Muscle layer of duodenum (tissue), 2 donors: ENCODE measurements at regions not wholly inside any gene's neighbourhood (a gene's known extent, or its start where the extent isn't known, plus 50 kb on each side); places are given as distances from the start of the nearest gene placed in this dataset.

Source experiments
- H3K27ac ChIP-seq: one replicate; pipeline ENCODE4 v1.7.0; 2013; ENCODE audit warnings: mild to moderate bottlenecking, low read length
- H3K27me3 ChIP-seq: one replicate; pipeline ENCODE4 v1.7.0; 2013; ENCODE audit warnings: low read depth, mild to moderate bottlenecking, control low read depth, low read length
- H3K36me3 ChIP-seq, 2 donors: one replicate each; pipeline ENCODE4 v1.7.0; 2013; ENCODE audit warnings: low read length in 2 of 2, control low read depth in 1 of 2, mild to moderate bottlenecking in 1 of 2; ENCODE audit not compliant: insufficient read depth in 2 of 2, control insufficient read depth in 1 of 2
- H3K4me1 ChIP-seq, 2 donors: one replicate each; pipeline ENCODE4 v1.7.0; 2013; ENCODE audit warnings: low read length in 2 of 2, mild to moderate bottlenecking in 2 of 2, control low read depth in 1 of 2, moderate library complexity in 1 of 2; ENCODE audit not compliant: insufficient read depth in 2 of 2, control insufficient read depth in 1 of 2
- H3K4me3 ChIP-seq, 2 donors: one replicate each; pipeline ENCODE4 v1.7.0; 2013; ENCODE audit warnings: low read length in 2 of 2, low read depth in 1 of 2, mild to moderate bottlenecking in 1 of 2
- H3K9me3 ChIP-seq, 2 donors: one replicate each; pipeline ENCODE4 v1.7.0; 2013; ENCODE audit warnings: low read length in 2 of 2, control low read depth in 1 of 2, mild to moderate bottlenecking in 1 of 2; ENCODE audit not compliant: control insufficient read depth in 1 of 2
- donor health status: healthy.

DNA sequence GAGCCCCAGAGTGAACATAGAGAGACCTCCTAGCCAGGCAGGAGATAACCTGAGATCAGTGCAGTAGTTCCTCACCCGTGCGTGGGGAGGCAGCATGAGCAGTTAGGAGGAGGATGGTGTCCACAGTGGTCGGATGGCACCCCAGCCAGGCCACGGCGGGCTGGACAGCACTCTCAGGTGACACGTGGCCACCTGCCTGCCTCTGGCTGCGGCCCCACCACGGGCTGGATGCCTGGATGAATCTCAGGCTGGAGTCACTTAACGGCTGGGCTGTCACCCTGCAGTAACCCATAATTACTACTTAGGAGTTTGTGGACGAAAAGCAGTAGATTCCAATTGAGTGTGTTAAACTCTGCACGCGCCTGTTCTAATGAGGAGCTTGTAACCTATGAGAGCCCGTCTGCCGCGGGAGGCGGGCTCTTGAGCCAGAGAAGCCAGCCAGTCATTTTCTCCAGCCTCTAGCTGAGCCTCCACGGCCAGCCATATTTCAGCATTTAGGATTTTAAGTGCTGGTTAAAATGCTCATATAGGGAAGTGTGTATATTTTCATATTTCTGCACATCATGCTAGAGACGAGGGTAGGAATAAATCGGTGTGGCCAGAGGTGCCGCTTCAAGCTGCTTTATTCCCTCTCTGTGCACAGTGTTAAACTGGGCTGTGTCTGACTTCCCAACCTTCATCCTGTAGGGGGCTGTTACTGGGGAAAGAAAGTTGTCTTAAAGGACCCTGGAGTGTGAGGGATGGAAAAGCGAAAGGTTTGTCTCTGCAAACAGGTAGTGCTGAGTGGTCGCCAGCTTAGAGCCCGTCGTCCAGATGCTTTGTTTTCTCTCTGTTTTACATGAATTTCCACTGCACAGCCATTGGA is 144.0 kb downstream of the GLI2 start:
- Histone ChIP-seq H3K27me3 (no peaks in the 10 kb centered on the region), H3K9me3 (no peaks in the 10 kb centered on the region), H3K27ac (no peak overlapping the region), H3K4me1 (no peaks in the 10 kb centered on the region), H3K4me3 (no peak overlapping the region), H3K36me3 (no peaks in the 10 kb centered on the region)

DNA sequence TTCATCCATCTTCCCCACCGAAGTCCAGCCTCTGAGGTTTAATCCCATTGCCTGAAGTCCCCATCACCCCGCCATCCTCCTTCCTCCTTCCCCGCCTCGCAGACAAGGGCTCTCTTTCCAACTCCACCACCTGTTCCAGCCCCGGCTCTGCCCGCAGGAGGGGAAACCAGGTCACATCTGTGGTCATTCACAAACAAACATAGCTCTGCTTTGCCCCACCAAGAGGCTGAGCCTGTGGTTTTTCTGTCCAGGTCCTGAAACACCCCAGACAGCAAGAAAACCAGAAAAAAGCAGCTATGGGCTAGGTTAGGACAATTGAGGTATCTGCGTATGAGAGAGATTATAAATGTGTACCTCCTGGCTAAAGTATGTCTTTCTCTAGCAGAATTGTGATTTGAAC is 144.7 kb downstream of the GLI2 start:
- H3K9me3 ChIP-seq: no peaks in the 10 kb centered on the region
- no peaks in the 10 kb centered on the region for H3K27me3 ChIP-seq
- H3K4me1 ChIP-seq: no peaks in the 10 kb centered on the region
- H3K4me3 ChIP-seq: no peak overlapping the region
- H3K36me3 ChIP-seq: no peaks in the 10 kb centered on the region
- no peak overlapping the region for H3K27ac ChIP-seq

DNA sequence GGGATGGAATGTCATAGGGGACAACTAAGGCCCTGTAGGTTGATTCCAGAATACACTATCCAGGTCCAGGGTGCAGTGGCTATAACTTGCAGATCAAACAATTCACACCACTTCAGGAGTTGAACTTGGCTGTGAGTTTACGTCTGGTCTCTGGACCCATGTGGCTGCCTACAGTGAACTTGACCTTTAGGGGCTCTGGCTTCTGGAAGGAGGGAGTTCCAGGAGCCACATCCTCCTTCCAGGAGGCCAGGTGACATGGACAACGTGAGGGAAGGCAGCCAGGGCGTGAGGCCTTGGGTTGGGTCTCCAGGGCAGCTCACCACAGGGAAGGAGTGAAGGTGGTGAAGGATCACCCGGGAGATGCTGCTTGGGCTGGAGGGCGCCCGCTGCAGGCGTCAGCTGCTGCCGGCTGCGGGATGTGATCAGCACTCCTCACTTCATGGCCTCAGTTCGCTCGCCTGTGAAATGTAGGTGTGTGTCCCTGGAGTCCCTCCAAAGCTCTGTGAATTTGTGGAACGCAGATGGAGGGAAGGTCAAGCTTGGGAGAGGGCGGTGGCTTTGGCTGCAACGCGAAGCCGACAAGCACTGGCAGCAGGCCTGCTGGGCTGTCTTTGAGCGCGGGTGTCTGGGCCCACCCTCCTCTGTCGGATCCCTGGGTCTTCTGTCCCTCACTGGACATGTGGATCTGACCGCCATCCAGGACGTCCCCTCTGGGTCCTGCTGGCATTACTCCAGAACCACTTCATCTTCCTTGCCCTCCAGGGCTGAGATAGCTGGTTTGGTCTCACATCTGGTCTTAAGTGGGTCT is 146.5 kb downstream of the GLI2 start:
- Histone ChIP-seq H3K27me3 (no peaks in the 10 kb centered on the region), H3K4me3 (no peak overlapping the region), H3K36me3 (no peaks in the 10 kb centered on the region), H3K27ac (no peak overlapping the region), H3K9me3 (no peaks in the 10 kb centered on the region), H3K4me1 (no peaks in the 10 kb centered on the region)

DNA sequence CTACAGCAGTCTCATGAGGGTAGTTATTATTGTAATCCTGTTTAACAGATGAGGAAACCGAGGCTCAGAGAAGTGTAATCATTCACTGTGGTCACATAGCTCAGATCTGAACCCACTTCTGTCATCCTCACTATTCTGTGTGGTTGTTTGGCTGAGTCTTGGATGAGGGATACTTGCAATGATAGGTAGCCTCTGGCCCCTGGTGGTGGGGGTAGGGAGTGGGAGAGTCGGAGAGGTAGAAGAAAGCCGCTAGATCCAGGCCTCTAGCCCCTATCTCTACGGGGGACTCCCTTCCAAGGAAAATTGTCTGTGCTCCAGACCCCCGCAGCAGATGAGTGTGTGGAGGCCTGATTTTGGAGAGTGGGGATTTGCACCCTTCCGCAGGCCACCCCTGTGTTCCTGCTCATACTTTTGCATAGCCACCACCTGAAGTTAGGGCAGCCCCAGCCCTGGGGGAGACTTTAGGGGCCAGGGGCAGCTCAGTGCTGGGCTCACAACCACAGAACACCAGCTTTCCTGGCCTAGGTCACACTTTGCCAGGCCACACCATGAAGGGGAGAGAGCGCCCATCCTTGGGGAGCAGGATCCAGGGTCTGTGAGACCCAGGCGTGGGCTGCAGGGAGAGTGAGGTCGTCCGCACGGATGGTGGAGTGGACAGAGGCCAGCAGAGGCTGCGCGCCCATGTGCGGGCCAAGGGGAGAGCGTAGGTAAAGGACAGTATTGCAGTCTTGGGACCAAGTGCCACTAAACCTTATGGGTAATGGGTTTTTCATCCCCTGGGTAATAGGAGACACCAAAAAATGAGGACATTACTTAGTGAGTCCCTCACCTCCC is 148.2 kb downstream of the GLI2 start:
- Histone ChIP-seq H3K27me3 (no peaks in the 10 kb centered on the region), H3K4me3 (no peak overlapping the region), H3K27ac (no peak overlapping the region), H3K36me3 (no peaks in the 10 kb centered on the region), H3K9me3 (no peaks in the 10 kb centered on the region), H3K4me1 (no peaks in the 10 kb centered on the region)

DNA sequence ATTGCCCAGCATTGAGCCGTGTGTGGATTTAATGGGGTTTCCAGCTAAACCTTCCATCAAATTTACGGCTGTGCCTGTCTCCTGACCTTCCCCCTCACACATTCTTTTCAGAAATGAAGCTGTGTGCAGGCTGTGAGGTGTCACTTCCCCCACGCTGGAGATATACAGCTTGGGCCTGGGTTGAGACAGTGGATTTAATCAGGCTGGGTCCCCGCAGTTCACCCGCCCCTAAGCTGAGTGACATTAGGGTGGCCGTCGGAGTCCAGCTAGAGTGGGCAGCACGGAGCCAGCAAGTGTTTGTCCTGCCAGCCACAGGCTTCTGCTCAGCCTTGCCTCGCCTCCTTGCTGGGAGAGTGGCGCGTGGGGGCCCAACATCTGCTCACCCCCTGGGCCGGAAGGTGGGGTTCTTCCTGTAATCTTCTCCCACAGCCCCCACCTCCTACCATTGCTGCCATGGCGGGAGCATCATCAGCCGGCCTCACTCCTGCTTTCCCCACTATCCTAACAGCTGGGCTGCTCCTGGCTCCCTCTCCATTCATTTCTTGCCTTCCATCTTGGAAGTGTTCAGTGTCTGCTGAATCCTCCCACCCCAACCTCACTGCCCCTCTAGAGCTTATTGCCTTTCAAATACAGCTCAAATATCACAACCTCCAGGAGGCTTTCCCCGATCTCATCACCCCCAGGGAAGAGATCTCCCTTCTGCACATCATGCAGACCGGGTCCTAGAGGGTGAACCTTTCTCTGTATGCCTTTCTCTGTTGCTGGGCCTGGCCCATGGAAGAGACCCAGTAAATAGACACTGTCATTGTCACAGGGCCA is 149.0 kb downstream of the GLI2 start:
- no peak overlapping the region for H3K4me3 ChIP-seq
- H3K27ac ChIP-seq: no peak overlapping the region
- H3K27me3 ChIP-seq: no peaks in the 10 kb centered on the region
- H3K36me3 ChIP-seq: no peaks in the 10 kb centered on the region
- H3K4me1 ChIP-seq: no peaks in the 10 kb centered on the region
- no peaks in the 10 kb centered on the region for H3K9me3 ChIP-seq

DNA sequence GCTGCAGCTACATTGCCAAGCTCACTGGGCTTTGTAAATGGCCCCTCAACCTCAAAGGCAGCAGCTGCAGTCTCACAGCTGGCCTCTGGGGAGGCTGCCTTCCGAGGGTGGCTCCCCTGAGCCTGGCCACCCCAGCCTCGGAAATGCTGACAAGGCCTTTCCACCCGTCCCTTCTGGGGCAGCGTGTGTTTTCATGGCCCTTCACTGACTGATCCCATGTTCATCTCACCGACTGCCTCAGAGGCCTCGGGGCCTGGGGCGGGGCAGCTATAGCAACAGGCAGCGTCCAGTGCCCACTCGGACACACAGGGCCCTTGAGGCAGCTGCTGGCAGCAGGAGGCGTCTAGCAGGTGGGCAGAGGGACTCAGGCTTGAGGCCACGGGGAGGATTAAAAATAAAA is 149.7 kb downstream of the GLI2 start:
- H3K27me3 ChIP-seq: no peaks in the 10 kb centered on the region
- H3K27ac ChIP-seq: no peak overlapping the region
- H3K9me3 ChIP-seq: no peaks in the 10 kb centered on the region
- H3K4me3 ChIP-seq: no peak overlapping the region
- no peaks in the 10 kb centered on the region for H3K4me1 ChIP-seq
- no peaks in the 10 kb centered on the region for H3K36me3 ChIP-seq

DNA sequence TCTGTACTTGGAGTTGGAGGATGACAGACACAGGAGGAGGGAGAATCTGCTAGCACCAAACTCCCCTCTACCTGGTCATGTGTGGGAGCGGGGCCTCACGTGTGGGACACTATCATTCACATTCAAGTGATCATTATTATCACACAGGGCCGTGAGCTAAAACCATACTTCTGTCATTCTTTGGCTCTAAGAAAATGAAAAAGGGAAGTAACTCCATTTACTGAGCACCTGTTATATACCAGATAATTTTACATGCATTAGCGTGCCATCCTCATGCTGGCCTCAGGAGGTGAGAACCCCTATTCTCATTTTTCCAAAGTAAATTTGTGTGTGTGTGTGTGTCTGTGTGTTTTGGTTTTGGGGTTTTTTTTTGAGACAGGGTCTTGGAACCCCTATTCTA is 150.1 kb downstream of the GLI2 start:
- Histone ChIP-seq H3K9me3 (no peaks in the 10 kb centered on the region), H3K36me3 (no peaks in the 10 kb centered on the region), H3K27ac (no peak overlapping the region), H3K4me1 (no peaks in the 10 kb centered on the region), H3K4me3 (no peak overlapping the region), H3K27me3 (no peaks in the 10 kb centered on the region)

DNA sequence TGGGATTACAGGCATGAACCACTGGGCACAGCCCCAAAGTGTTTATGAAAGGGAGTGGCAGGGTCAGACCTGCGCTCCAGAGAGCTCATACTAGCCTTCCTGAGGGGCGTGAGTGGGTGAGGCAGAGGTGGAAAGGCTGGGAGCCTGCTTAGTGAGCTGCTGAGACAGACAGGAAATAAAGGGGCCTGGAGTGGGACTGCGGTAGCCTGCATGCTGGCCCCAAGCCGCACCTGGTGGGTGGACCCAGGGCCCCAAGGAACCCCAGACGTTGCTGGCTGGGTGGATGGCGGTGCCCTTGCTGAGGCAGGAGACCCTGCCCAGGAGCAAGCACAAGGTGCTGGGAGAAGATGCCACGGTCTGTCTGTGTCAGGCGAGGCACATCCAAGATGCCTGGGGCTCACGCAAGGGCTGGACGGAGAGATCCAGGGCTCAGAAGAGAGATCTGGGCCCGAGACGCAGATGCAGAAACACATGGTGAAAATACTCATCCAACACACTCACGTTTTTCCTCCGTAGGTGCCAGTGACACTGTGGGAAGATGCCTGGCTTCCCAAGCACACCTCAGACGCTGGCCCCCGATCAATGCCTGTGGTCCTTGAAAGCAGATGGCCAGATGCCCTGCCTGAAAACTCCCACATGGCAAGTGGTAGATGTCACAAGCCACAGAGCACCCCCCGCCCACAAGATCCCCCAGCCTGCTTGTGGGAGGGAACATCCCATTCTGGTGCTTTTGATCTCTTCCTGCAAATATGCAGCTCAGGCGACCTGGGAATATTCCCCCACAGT is 151.1 kb downstream of the GLI2 start:
- no peaks in the 10 kb centered on the region for H3K9me3 ChIP-seq

DNA sequence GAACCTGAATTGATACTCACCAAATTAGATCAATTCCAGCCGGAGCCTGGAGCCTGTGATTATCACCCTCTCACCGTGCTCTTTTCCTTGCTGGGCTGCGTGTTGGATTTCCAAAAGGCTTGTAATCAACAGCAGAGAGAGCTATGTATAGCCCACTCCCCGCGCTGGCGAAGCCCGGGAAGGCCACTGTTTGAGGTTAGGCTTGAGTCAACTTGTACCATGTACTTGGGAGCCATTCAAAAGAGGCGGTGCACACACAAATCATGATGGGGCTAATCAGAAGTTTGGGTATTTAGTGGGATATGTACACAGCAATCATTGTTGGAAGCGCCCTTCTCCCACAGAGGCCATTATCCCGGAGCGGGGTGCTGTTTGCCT is 151.6 kb downstream of the GLI2 start:
- no peaks in the 10 kb centered on the region for H3K27me3 ChIP-seq

More for the DNA sequence above, 151.1 kb downstream of the GLI2 start:
- H3K4me3 ChIP-seq: no peak overlapping the region
- no peaks in the 10 kb centered on the region for H3K4me1 ChIP-seq
- H3K27ac ChIP-seq: no peak overlapping the region
- no peaks in the 10 kb centered on the region for H3K27me3 ChIP-seq
- H3K36me3 ChIP-seq: no peaks in the 10 kb centered on the region

DNA sequence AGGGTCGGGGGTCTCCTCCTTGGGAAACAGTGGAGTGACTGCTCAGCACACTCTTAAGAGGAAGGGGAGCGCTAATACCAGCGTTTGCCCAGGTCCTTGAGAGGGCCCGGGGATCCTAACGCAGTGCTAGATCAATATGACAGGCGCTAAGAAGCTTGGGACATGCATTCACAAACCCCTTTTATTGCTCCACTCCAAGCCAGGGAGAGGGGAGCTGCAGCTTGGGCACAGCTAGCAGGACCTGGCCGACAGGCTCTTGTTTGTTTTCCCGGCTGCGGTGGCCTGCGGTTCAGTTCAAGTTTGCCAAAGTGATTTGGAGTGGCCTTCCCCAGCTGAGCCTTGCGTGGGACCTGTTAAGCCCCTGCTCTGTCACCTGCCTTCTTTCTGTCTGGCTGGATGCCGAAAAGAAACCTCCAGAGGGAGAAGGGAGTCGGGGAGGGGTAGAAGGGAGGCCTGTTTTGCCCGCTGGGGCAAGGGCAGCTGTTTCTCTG is 152.1 kb downstream of the GLI2 start:
- H3K36me3 ChIP-seq: no peaks in the 10 kb centered on the region
- no peaks in the 10 kb centered on the region for H3K9me3 ChIP-seq
- H3K4me3 ChIP-seq: no peak overlapping the region
- no peak overlapping the region for H3K27ac ChIP-seq
- no peaks in the 10 kb centered on the region for H3K27me3 ChIP-seq
- H3K4me1 ChIP-seq: peaks cover 0 to 1% of the 10 kb centered on the region in 2 donors

More for the DNA sequence above, 151.6 kb downstream of the GLI2 start:
- H3K4me1 ChIP-seq: no peaks in the 10 kb centered on the region
- H3K27ac ChIP-seq: no peak overlapping the region
- H3K36me3 ChIP-seq: no peaks in the 10 kb centered on the region
- no peak overlapping the region for H3K4me3 ChIP-seq
- no peaks in the 10 kb centered on the region for H3K9me3 ChIP-seq
